ENCODE measurements at regions not wholly inside any gene's neighbourhood (a gene's known extent, or its start where the extent isn't known, plus 50 kb on each side); places are given as distances from the start of the nearest gene placed in this dataset.

GRCh38 chr21:35410123-35410522, 361.0 kb upstream of the RUNX1 start:
- Mint-ChIP-seq H3K4me3 (no peak overlapping the region), H3K4me1 (peaks cover 6% of the 10 kb centered on the region), H3K27ac (no peak overlapping the region), H3K36me3 (no peaks in the 10 kb centered on the region), H3K9me3 (no peaks in the 10 kb centered on the region)
- no peak for DNase-seq (ENCODE audit: low spot score in 2 of 2)
- ATAC-seq: peak; percentile 55

- Mint-ChIP-seq H3K9me3 (no peaks in the 10 kb centered on the region), H3K4me3 (no peak overlapping the region), H3K36me3 (no peaks in the 10 kb centered on the region), H3K4me1 (peaks cover 6% of the 10 kb centered on the region), H3K27ac (no peak overlapping the region)
- DNase-seq (ENCODE audit: low spot score in 2 of 2) (no peak), ATAC-seq (no peak)
These were observed 359.3 kb upstream of the RUNX1 start for GRCh38 chr21:35408401-35408800.

- ATAC-seq (no peak), DNase-seq (ENCODE audit: low spot score in 2 of 2) (no peak)
- Mint-ChIP-seq H3K4me3 (no peak overlapping the region), H3K9me3 (no peaks in the 10 kb centered on the region), H3K36me3 (no peaks in the 10 kb centered on the region), H3K4me1 (peaks cover 6% of the 10 kb centered on the region), H3K27ac (no peak overlapping the region)
These were observed 357.5 kb upstream of the RUNX1 start for GRCh38 chr21:35406635-35407034.

GRCh38 chr21:35405981-35406380, 356.9 kb upstream of the RUNX1 start:
- H3K4me1 Mint-ChIP-seq: peaks cover 6% of the 10 kb centered on the region
- DNase-seq (ENCODE audit: low spot score in 2 of 2): no peak
- H3K36me3 Mint-ChIP-seq: no peaks in the 10 kb centered on the region
- no peak overlapping the region for H3K4me3 Mint-ChIP-seq
- no peak for ATAC-seq
- no peaks in the 10 kb centered on the region for H3K9me3 Mint-ChIP-seq
- no peak overlapping the region for H3K27ac Mint-ChIP-seq

- ATAC-seq (no peak), DNase-seq (ENCODE audit: low spot score in 2 of 2) (no peak)
- Mint-ChIP-seq H3K4me1 (peaks cover 9% of the 10 kb centered on the region), H3K9me3 (no peaks in the 10 kb centered on the region), H3K36me3 (no peaks in the 10 kb centered on the region), H3K4me3 (no peak overlapping the region), H3K27ac (no peak overlapping the region)
These were observed 355.1 kb upstream of the RUNX1 start for GRCh38 chr21:35404247-35404646.

GRCh38 chr21:35402061-35402460, 353.0 kb upstream of the RUNX1 start:
- DNase-seq (ENCODE audit: low spot score in 2 of 2): no peak
- Mint-ChIP-seq H3K27ac (no peak overlapping the region), H3K36me3 (no peaks in the 10 kb centered on the region), H3K4me1 (peaks cover 13% of the 10 kb centered on the region), H3K9me3 (no peaks in the 10 kb centered on the region), H3K4me3 (no peak overlapping the region)
- ATAC-seq: no peak

- Mint-ChIP-seq H3K4me1 (peaks cover 13% of the 10 kb centered on the region), H3K9me3 (no peaks in the 10 kb centered on the region), H3K36me3 (no peaks in the 10 kb centered on the region), H3K4me3 (no peak overlapping the region), H3K27ac (no peak overlapping the region)
- DNase-seq (ENCODE audit: low spot score in 2 of 2) (no peak), ATAC-seq (no peak)
These were observed 352.4 kb upstream of the RUNX1 start for GRCh38 chr21:35401476-35401875.

- H3K27ac Mint-ChIP-seq: no peak overlapping the region
- H3K9me3 Mint-ChIP-seq: no peaks in the 10 kb centered on the region
- peaks cover 19% of the 10 kb centered on the region for H3K4me1 Mint-ChIP-seq
These were observed 351.3 kb upstream of the RUNX1 start for GRCh38 chr21:35400233-35400939.

GRCh38 chr21:35399706-35400105, 350.6 kb upstream of the RUNX1 start:
- H3K9me3 Mint-ChIP-seq: no peaks in the 10 kb centered on the region
- no peaks in the 10 kb centered on the region for H3K36me3 Mint-ChIP-seq

More at GRCh38 chr21:35400233-35400939, 351.3 kb upstream of the RUNX1 start:
- peak; percentile 80 for ATAC-seq
- peak in 1 of 2 donors; percentile 64 for DNase-seq (ENCODE audit: low spot score in 2 of 2)
- no peak overlapping the region for H3K4me3 Mint-ChIP-seq
- no peaks in the 10 kb centered on the region for H3K36me3 Mint-ChIP-seq

GRCh38 chr21:35399002-35399530, 350.0 kb upstream of the RUNX1 start:
- Mint-ChIP-seq H3K36me3 (no peaks in the 10 kb centered on the region), H3K4me1 (peaks cover 19% of the 10 kb centered on the region), H3K27ac (no peak overlapping the region), H3K4me3 (peak overlapping the region; percentile 27), H3K9me3 (no peaks in the 10 kb centered on the region)
- no peak for ATAC-seq
- no peak for DNase-seq (ENCODE audit: low spot score in 2 of 2)

More at GRCh38 chr21:35399706-35400105, 350.6 kb upstream of the RUNX1 start:
- ATAC-seq: no peak
- H3K27ac Mint-ChIP-seq: no peak overlapping the region
- no peak overlapping the region for H3K4me3 Mint-ChIP-seq
- no peak for DNase-seq (ENCODE audit: low spot score in 2 of 2)
- H3K4me1 Mint-ChIP-seq: peaks cover 19% of the 10 kb centered on the region

GRCh38 chr21:35398346-35398982, 349.4 kb upstream of the RUNX1 start:
- Mint-ChIP-seq H3K4me1 (peaks cover 19% of the 10 kb centered on the region), H3K9me3 (no peaks in the 10 kb centered on the region), H3K36me3 (no peaks in the 10 kb centered on the region), H3K4me3 (peak overlapping the region; percentile 27), H3K27ac (no peak overlapping the region)
- no peak for DNase-seq (ENCODE audit: low spot score in 2 of 2)
- ATAC-seq: no peak

- H3K4me1 Mint-ChIP-seq: peaks cover 19% of the 10 kb centered on the region
- H3K9me3 Mint-ChIP-seq: no peaks in the 10 kb centered on the region
- DNase-seq (ENCODE audit: low spot score in 2 of 2): no peak
- no peaks in the 10 kb centered on the region for H3K36me3 Mint-ChIP-seq
- H3K4me3 Mint-ChIP-seq: no peak overlapping the region
- H3K27ac Mint-ChIP-seq: no peak overlapping the region
- ATAC-seq: no peak
These were observed 348.7 kb upstream of the RUNX1 start for GRCh38 chr21:35397781-35398180.

- Mint-ChIP-seq H3K4me3 (no peak overlapping the region), H3K36me3 (no peaks in the 10 kb centered on the region), H3K4me1 (peaks cover 20% of the 10 kb centered on the region), H3K27ac (no peak overlapping the region), H3K9me3 (no peaks in the 10 kb centered on the region)
- DNase-seq (ENCODE audit: low spot score in 2 of 2) (no peak), ATAC-seq (no peak)
These were observed 347.6 kb upstream of the RUNX1 start for GRCh38 chr21:35396655-35397054.

- Mint-ChIP-seq H3K4me1 (peaks cover 29% of the 10 kb centered on the region), H3K4me3 (no peak overlapping the region), H3K9me3 (no peaks in the 10 kb centered on the region), H3K27ac (no peak overlapping the region), H3K36me3 (no peaks in the 10 kb centered on the region)
- DNase-seq (ENCODE audit: low spot score in 2 of 2) (no peak), ATAC-seq (no peak)
These were observed 346.6 kb upstream of the RUNX1 start for GRCh38 chr21:35395728-35396127.

GRCh38 chr21:35394634-35395369, 345.7 kb upstream of the RUNX1 start:
- Mint-ChIP-seq H3K36me3 (no peaks in the 10 kb centered on the region), H3K4me3 (no peak overlapping the region), H3K9me3 (no peaks in the 10 kb centered on the region), H3K4me1 (peaks cover 38% of the 10 kb centered on the region), H3K27ac (no peak overlapping the region)
- peak; percentile 96 for ATAC-seq
- peak in 1 of 2 donors; percentile 51 for DNase-seq (ENCODE audit: low spot score in 2 of 2)
